Amniotic stem cell (primary cell): ENCODE measurements at regions not wholly inside any gene's neighbourhood (a gene's known extent, or its start where the extent isn't known, plus 50 kb on each side); places are given as distances from the start of the nearest gene placed in this dataset.

ENCODE experiments used
- DNase-seq: peaks from one replicate; lab custom pipeline; 2025; lab: John Stamatoyannopoulos, UW

DNA sequence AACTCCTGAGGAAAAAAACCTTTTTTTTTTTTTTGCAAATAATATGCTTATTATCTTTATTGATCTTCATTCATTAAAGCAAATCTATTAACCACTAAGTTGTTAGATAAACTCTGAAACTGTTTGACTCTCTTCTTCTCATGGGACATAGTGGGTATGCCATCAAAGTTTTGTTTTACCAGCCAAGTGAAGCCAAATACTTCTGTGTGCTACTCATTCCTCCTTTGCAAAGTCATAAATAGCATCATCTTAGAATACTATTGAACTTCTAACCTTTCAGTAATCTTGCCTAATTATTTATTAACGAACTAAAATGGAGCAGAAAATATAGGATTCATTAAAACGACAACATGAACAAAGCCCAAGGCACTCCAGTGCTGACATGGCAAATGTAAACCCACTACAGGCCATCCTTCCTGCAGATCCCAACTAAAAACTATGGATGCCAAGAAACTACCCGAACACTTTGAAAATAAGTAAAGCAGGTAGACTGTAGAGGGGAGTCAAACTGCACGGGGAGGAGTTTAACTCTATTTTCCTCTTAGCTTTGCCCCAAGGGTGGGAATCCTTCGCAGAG is 61.2 kb upstream of the ODAD2 start:
- no peak for DNase-seq

DNA sequence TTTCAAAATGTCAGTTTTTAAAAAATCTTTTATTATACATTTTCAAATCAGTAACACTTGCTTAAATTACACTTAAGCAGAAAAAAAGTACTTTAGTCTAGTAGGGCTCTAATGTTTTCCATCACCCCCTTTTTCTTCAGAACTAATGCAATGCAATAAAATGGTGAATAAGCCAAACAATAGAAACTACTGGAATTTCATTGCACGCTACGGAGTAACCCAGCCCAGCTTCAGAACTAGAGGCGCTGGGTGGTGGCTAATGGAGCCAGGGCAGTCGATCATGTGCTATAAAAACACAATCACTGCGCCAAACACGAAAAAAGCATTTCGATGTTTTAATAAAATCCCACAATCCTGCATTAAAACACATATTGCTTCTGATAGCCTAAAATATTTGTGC is 59.9 kb upstream of the ODAD2 start:
- no peak for DNase-seq

DNA sequence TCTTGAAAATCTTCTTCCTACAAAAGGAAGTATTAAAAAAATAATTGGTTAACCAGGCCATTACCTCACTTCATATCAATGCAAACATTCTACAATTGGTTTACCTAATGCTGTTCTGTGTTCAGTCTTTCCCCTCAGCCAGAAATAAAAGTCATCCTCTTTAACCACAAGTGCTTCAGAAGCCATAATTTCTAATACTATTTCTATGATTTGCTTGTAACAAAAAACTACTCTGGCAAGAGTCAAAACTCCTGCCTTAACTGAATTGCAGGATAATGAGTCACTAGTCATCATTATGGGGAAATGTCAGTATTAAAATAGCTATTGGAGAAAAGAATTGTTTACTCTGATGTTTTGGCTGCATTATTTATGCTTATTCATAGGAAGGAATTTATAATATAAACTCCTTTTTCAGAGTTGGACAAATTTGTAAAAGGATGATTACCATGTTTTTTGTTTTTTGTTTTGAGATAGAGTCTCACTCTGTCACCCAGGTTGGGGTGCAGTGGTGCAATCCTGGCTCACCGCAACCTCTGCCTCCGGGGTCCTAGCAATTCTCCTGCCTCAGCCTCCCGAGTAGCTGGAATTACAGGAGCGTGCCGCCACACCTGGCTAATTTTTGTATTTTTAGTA is 55.5 kb upstream of the ODAD2 start:
- peak; percentile 38 for DNase-seq

DNA sequence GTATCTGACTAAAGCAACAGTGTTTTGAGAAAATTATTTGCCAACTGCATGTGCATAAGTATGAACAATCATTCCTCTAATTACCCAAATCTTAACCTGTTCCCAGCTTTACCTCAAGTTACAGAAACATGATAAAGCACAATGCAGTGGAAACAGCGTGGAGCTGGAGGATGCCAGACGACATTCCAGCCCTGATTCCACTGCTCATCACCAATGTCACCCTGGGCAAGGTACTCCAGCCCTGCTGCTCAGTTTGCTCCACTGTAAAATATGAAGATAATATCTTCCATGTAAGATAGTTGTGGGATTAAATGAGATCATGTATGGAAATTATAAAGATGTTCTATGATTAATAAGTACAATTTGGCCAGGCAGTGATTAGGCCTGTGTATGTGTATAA is 50.4 kb upstream of the ODAD2 start:
- DNase-seq, result no peak
